ENCODE measurements at regions not wholly inside any gene's neighbourhood (a gene's known extent, or its start where the extent isn't known, plus 50 kb on each side); places are given as distances from the start of the nearest gene placed in this dataset.

GRCh38 chrX:37904833-37905232 is 57.5 kb upstream of the DYNLT3 start:
- ChIA-PET SMC1A (ENCODE audit: uncharacterized antibody, unreplicated experiment) (no interaction called here), RAD21 (ENCODE audit: unreplicated experiment) (no interaction called here), POLR2A (no interaction called here), CTCF (no interaction called here)
- H4K20me1 ChIP-seq (ENCODE audit: control insufficient read depth, insufficient read depth): no peaks in the 10 kb centered on the region
- no peaks in the 10 kb centered on the region for H3K9me3 ChIP-seq (replicated peaks; ENCODE audit: control insufficient read depth, insufficient read depth, low read length)
- no TSS peak for BruUV-seq (replicated peaks)
- 42% methylated on average over 2 of the region's 2 CpGs for WGBS (ENCODE audit: insufficient coverage, insufficient replicate concordance, low lambda C conversion rate, missing lambda C conversion rate)
- no peak for DNase-seq (ENCODE audit: low read depth, low spot score)
- no peak for ATAC-seq
- no peak overlapping the region for H3K27ac ChIP-seq (ENCODE audit: control insufficient read depth, insufficient read depth)
- peaks cover 0 to 2% of the 10 kb centered on the region in 2 experiments; a peak in 1 of 4 replicates for H3K27me3 ChIP-seq (replicated peaks in 1 of 2; ENCODE audit: control insufficient read depth in 2 of 2, insufficient read depth in 2 of 2, low read length in 1 of 2)
- intact Hi-C loops (cut with micrococcal nuclease; ENCODE audit: unreplicated experiment) (no loop called here), in situ Hi-C loops (cut with MboI) (no loop called here)
- TF ChIP-seq CTCF (IDR thresholded peaks at IDR 0.05 in 2 of 3, conservative IDR thresholded peaks at IDR 0.05 in 1 of 3; ENCODE audit: control insufficient read depth in 2 of 3, extremely low read depth in 1 of 3, insufficient read depth in 1 of 3, low read depth in 3 of 3, low read length in 3 of 3) (no peak), GATAD2B (conservative IDR thresholded peaks at IDR 0.05; ENCODE audit: low read depth) (no peak), SUZ12 (IDR thresholded peaks at IDR 0.05; ENCODE audit: unreplicated experiment) (no peak), TBL1XR1 (IDR thresholded peaks at IDR 0.05; ENCODE audit: low read depth, low read length) (no peak), KDM1A (IDR thresholded peaks at IDR 0.05; ENCODE audit: borderline replicate concordance) (no peak), SIX5 (IDR thresholded peaks at IDR 0.05; ENCODE audit: low read depth, low read length, severe bottlenecking) (no peak)
- TF ChIP-seq, protein P1, sequence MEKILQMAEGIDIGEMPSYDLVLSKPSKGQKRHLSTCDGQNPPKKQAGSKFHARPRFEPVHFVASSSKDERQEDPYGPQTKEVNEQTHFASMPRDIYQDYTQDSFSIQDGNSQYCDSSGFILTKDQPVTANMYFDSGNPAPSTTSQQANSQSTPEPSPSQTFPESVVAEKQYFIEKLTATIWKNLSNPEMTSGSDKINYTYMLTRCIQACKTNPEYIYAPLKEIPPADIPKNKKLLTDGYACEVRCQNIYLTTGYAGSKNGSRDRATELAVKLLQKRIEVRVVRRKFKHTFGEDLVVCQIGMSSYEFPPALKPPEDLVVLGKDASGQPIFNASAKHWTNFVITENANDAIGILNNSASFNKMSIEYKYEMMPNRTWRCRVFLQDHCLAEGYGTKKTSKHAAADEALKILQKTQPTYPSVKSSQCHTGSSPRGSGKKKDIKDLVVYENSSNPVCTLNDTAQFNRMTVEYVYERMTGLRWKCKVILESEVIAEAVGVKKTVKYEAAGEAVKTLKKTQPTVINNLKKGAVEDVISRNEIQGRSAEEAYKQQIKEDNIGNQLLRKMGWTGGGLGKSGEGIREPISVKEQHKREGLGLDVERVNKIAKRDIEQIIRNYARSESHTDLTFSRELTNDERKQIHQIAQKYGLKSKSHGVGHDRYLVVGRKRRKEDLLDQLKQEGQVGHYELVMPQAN (conservative IDR thresholded peaks at IDR 0.05): no peak
- TF ChIP-seq, protein P2, sequence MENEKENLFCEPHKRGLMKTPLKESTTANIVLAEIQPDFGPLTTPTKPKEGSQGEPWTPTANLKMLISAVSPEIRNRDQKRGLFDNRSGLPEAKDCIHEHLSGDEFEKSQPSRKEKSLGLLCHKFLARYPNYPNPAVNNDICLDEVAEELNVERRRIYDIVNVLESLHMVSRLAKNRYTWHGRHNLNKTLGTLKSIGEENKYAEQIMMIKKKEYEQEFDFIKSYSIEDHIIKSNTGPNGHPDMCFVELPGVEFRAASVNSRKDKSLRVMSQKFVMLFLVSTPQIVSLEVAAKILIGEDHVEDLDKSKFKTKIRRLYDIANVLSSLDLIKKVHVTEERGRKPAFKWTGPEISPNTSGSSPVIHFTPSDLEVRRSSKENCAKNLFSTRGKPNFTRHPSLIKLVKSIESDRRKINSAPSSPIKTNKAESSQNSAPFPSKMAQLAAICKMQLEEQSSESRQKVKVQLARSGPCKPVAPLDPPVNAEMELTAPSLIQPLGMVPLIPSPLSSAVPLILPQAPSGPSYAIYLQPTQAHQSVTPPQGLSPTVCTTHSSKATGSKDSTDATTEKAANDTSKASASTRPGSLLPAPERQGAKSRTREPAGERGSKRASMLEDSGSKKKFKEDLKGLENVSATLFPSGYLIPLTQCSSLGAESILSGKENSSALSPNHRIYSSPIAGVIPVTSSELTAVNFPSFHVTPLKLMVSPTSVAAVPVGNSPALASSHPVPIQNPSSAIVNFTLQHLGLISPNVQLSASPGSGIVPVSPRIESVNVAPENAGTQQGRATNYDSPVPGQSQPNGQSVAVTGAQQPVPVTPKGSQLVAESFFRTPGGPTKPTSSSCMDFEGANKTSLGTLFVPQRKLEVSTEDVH (IDR thresholded peaks at IDR 0.05; ENCODE audit: low read depth, partially characterized antibody): no peak
- H3K4me1 ChIP-seq (ENCODE audit: control insufficient read depth, insufficient read depth, low read length): no peaks in the 10 kb centered on the region
- H3K4me2 ChIP-seq (ENCODE audit: control insufficient read depth, insufficient read depth): no peak overlapping the region
- H3K36me3 ChIP-seq (ENCODE audit: control insufficient read depth in 2 of 2, insufficient read depth in 2 of 2, low read length in 1 of 2): no peaks in the 10 kb centered on the region
- no peaks in the 10 kb centered on the region for H3K79me2 ChIP-seq (ENCODE audit: control insufficient read depth, insufficient read depth, low read length)
- no peak overlapping the region for H3K4me3 ChIP-seq
- FAIRE-seq: no peak
- no peak overlapping the region for H2AFZ ChIP-seq (ENCODE audit: control insufficient read depth, low read depth, low read length)
- H3K9ac ChIP-seq (ENCODE audit: control insufficient read depth, insufficient read depth, low read length): no peak overlapping the region

Measured in GM12878 (cell line).